Fibroblast of skin of scalp (primary cell): ENCODE measurements at regions not wholly inside any gene's neighbourhood (a gene's known extent, or its start where the extent isn't known, plus 50 kb on each side); places are given as distances from the start of the nearest gene placed in this dataset.
"Not testable (repeated sequence)": the region's sequence is repeated elsewhere in the genome, so short reads cannot be mapped to it uniquely, and the experiment has no call there.

Experiments used
- DNase-seq: peaks from one replicate; pipeline ENCODE4 v3.0.0-alpha.2; 2013

GRCh38 chr16:14002416-14002990 is 68.6 kb upstream of the MRTFB start:
- DNase-seq: no peak

GRCh38 chr16:14003074-14003570 is 68.0 kb upstream of the MRTFB start:
- DNase-seq: peak; percentile 64

- peak; percentile 27 for DNase-seq
These were observed 66.9 kb upstream of the MRTFB start for GRCh38 chr16:14004031-14004728.

- DNase-seq: peak; percentile 30
These were observed 66.3 kb upstream of the MRTFB start for GRCh38 chr16:14004729-14005315.

GRCh38 chr16:14005335-14005734 is 65.8 kb upstream of the MRTFB start:
- DNase-seq: no peak

- peak; percentile 92 for DNase-seq
These were observed 63.7 kb upstream of the MRTFB start for GRCh38 chr16:14007450-14007849.

- DNase-seq: no peak
These were observed 60.1 kb upstream of the MRTFB start for GRCh38 chr16:14011001-14011400.

- DNase-seq: no peak
These were observed 59.3 kb upstream of the MRTFB start for GRCh38 chr16:14011846-14012245.

GRCh38 chr16:14013145-14013570 is 58.0 kb upstream of the MRTFB start:
- no peak for DNase-seq

GRCh38 chr16:14013571-14014283 is 57.4 kb upstream of the MRTFB start:
- DNase-seq: peak; percentile 90

- no peak for DNase-seq
These were observed 56.9 kb upstream of the MRTFB start for GRCh38 chr16:14014284-14014625.

- no peak for DNase-seq
These were observed 56.1 kb upstream of the MRTFB start for GRCh38 chr16:14015033-14015432.

GRCh38 chr16:14015461-14015860 is 55.7 kb upstream of the MRTFB start:
- no peak for DNase-seq

GRCh38 chr16:14015948-14016347 is 55.2 kb upstream of the MRTFB start:
- DNase-seq: peak; percentile 77

- DNase-seq: not testable (repeated sequence)
These were observed 54.8 kb upstream of the MRTFB start for GRCh38 chr16:14016362-14016761.

GRCh38 chr16:14017886-14018285 is 53.2 kb upstream of the MRTFB start:
- DNase-seq: peak; percentile 64

- DNase-seq: no peak
These were observed 52.3 kb upstream of the MRTFB start for GRCh38 chr16:14018851-14019250.

- DNase-seq: no peak
These were observed 51.0 kb upstream of the MRTFB start for GRCh38 chr16:14020141-14020540.
